ENCODE measurements at regions not wholly inside any gene's neighbourhood (a gene's known extent, or its start where the extent isn't known, plus 50 kb on each side); places are given as distances from the start of the nearest gene placed in this dataset.

- ATAC-seq (ENCODE audit: poor library complexity) (no peak), DNase-seq (no peak)
- Histone ChIP-seq H3K9me3 (ENCODE audit: control insufficient read depth in 1 of 2, insufficient read depth in 1 of 2, low read length in 2 of 2) (peaks cover 0 to 13% of the 10 kb centered on the region in 2 experiments), H3K36me3 (ENCODE audit: insufficient read depth, low read length) (no peaks in the 10 kb centered on the region), H3K4me3 (ENCODE audit: low read length) (no peak overlapping the region), H3K27ac (ENCODE audit: low read depth in 1 of 2, low read length in 2 of 2) (no peak overlapping the region), H3K4me1 (ENCODE audit: insufficient read depth, low read length) (no peaks in the 10 kb centered on the region), H3K27me3 (ENCODE audit: control insufficient read depth in 1 of 2, insufficient read depth in 2 of 2, low read length in 2 of 2) (peaks cover 0 to 3% of the 10 kb centered on the region in 2 experiments)
- CTCF ChIA-PET: no interaction called here
- POLR2A ChIA-PET: no interaction called here
- TF ChIP-seq CTCF (IDR thresholded peaks at IDR 0.05): no peak
- no peaks in the 10 kb centered on the region for H3K36me3 Mint-ChIP-seq (ENCODE audit: low read depth)
- peaks cover 11% of the 10 kb centered on the region for H3K9me3 Mint-ChIP-seq
- intact Hi-C loops (cut with DNase I, micrococcal nuclease): no loop called here
- no peak overlapping the region for H3K27ac Mint-ChIP-seq
- H3K4me1 Mint-ChIP-seq (ENCODE audit: low read depth): no peaks in the 10 kb centered on the region
- H3K27me3 Mint-ChIP-seq: peaks cover 10% of the 10 kb centered on the region
- no peak overlapping the region for H3K4me3 Mint-ChIP-seq
Measured at GRCh38 chr2:118521272-118521671, 326.2 kb downstream of the EN1 start.

DNA sequence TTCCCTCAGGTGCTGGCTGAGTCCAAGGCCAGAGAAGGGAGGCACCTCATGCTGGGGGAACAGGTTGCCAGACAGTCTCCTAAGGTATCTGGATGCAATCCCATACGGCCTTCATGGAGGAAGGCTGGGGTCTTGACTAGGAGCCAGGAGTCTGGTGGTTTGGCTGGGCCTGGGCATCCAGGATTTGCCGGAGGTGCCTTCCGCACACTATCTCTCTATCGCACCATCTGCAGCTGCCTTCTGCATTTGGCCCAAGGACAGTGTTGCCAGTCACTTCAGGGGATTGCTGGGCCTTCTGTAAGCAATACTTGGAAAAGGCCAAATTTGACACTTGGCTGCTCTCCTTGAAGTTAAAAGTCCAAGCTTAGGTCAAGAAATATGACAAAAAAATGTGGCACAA, 327.2 kb downstream of the EN1 start:
- H3K36me3 ChIP-seq (ENCODE audit: insufficient read depth, low read length): no peaks in the 10 kb centered on the region
- no peak overlapping the region for H3K4me3 ChIP-seq (ENCODE audit: low read length)
- peaks cover 0 to 17% of the 10 kb centered on the region in 2 experiments for H3K9me3 ChIP-seq (ENCODE audit: control insufficient read depth in 1 of 2, insufficient read depth in 1 of 2, low read length in 2 of 2)
- no peak for TF ChIP-seq CTCF (IDR thresholded peaks at IDR 0.05)
- H3K27ac ChIP-seq (ENCODE audit: low read depth in 1 of 2, low read length in 2 of 2): no peak overlapping the region
- ChIA-PET POLR2A (no interaction called here), CTCF (no interaction called here)
- peaks cover 4% of the 10 kb centered on the region for H3K27me3 Mint-ChIP-seq
- no peaks in the 10 kb centered on the region for H3K36me3 Mint-ChIP-seq (ENCODE audit: low read depth)
- H3K9me3 Mint-ChIP-seq: peaks cover 11% of the 10 kb centered on the region
- no peak overlapping the region for H3K27ac Mint-ChIP-seq
- H3K4me1 ChIP-seq (ENCODE audit: insufficient read depth, low read length): no peaks in the 10 kb centered on the region
- H3K4me3 Mint-ChIP-seq: no peak overlapping the region
- DNase-seq (no peak), ATAC-seq (ENCODE audit: poor library complexity) (no peak)
- H3K27me3 ChIP-seq (ENCODE audit: control insufficient read depth in 1 of 2, insufficient read depth in 2 of 2, low read length in 2 of 2): peaks cover 0 to under 1% of the 10 kb centered on the region in 2 experiments
- intact Hi-C loops (cut with DNase I, micrococcal nuclease): no loop called here
- H3K4me1 Mint-ChIP-seq (ENCODE audit: low read depth): no peaks in the 10 kb centered on the region

GRCh38 chr2:118519511-118519910, 327.9 kb downstream of the EN1 start:
- Mint-ChIP-seq H3K4me3 (no peak overlapping the region), H3K9me3 (peaks cover 11% of the 10 kb centered on the region), H3K36me3 (ENCODE audit: low read depth) (no peaks in the 10 kb centered on the region), H3K4me1 (ENCODE audit: low read depth) (no peaks in the 10 kb centered on the region), H3K27ac (no peak overlapping the region), H3K27me3 (no peaks in the 10 kb centered on the region)
- H3K27me3 ChIP-seq (ENCODE audit: control insufficient read depth in 1 of 2, insufficient read depth in 2 of 2, low read length in 2 of 2): no peaks in the 10 kb centered on the region
- peaks cover 0 to 17% of the 10 kb centered on the region in 2 experiments for H3K9me3 ChIP-seq (ENCODE audit: control insufficient read depth in 1 of 2, insufficient read depth in 1 of 2, low read length in 2 of 2)
- TF ChIP-seq CTCF (IDR thresholded peaks at IDR 0.05): no peak
- no peak for ATAC-seq (ENCODE audit: poor library complexity)
- ChIA-PET POLR2A (no interaction called here), CTCF (no interaction called here)
- H3K4me3 ChIP-seq (ENCODE audit: low read length): no peak overlapping the region
- no peak overlapping the region for H3K27ac ChIP-seq (ENCODE audit: low read depth in 1 of 2, low read length in 2 of 2)
- H3K36me3 ChIP-seq (ENCODE audit: insufficient read depth, low read length): no peaks in the 10 kb centered on the region
- no peak for DNase-seq
- H3K4me1 ChIP-seq (ENCODE audit: insufficient read depth, low read length): no peaks in the 10 kb centered on the region
- intact Hi-C loops (cut with DNase I, micrococcal nuclease): no loop called here
